NOMO-1 (cell line): ENCODE measurements at regions not wholly inside any gene's neighbourhood (a gene's known extent, or its start where the extent isn't known, plus 50 kb on each side); places are given as distances from the start of the nearest gene placed in this dataset.

Experiments used
- DNase-seq, 2 experiments: peaks; one replicate each; lab custom pipeline; 2025; ENCODE audit not compliant: unreplicated experiment in 2 of 2; lab: John Stamatoyannopoulos, UW

- no peak for DNase-seq
Observed at GRCh38 chr2:129719335-129719734, 260.1 kb upstream of the RAB6C start.

GRCh38 chr2:129720360-129720759, 259.1 kb upstream of the RAB6C start:
- no peak for DNase-seq

- DNase-seq, result no peak
Observed at GRCh38 chr2:129720761-129721160, 258.7 kb upstream of the RAB6C start.

GRCh38 chr2:129721236-129721635, 258.2 kb upstream of the RAB6C start:
- no peak for DNase-seq

- DNase-seq, result no peak
Observed at GRCh38 chr2:129721846-129722245, 257.6 kb upstream of the RAB6C start.

- no peak for DNase-seq
Observed at GRCh38 chr2:129722306-129723019, 257.0 kb upstream of the RAB6C start.

- no peak for DNase-seq
Observed at GRCh38 chr2:129723277-129724020, 256.0 kb upstream of the RAB6C start.

GRCh38 chr2:129724021-129724757, 255.3 kb upstream of the RAB6C start:
- DNase-seq, result no peak

GRCh38 chr2:129726216-129726615, 253.2 kb upstream of the RAB6C start:
- DNase-seq, result no peak

GRCh38 chr2:129727286-129727685, 252.2 kb upstream of the RAB6C start:
- no peak for DNase-seq

GRCh38 chr2:129728035-129728972, 251.2 kb upstream of the RAB6C start:
- no peak for DNase-seq

- DNase-seq, result no peak
Observed at GRCh38 chr2:129729011-129729410, 250.5 kb upstream of the RAB6C start.

GRCh38 chr2:129729646-129730045, 249.8 kb upstream of the RAB6C start:
- no peak for DNase-seq

GRCh38 chr2:129730979-129731378, 248.5 kb upstream of the RAB6C start:
- DNase-seq, result no peak

- DNase-seq, result no peak
Observed at GRCh38 chr2:129731907-129732629, 247.4 kb upstream of the RAB6C start.

- no peak for DNase-seq
Observed at GRCh38 chr2:129732630-129733026, 246.8 kb upstream of the RAB6C start.

- DNase-seq, result no peak
Observed at GRCh38 chr2:129733041-129733440, 246.4 kb upstream of the RAB6C start.

- no peak for DNase-seq
Observed at GRCh38 chr2:129733579-129733978, 245.9 kb upstream of the RAB6C start.

GRCh38 chr2:129734343-129735034, 245.0 kb upstream of the RAB6C start:
- no peak for DNase-seq
